ENCODE measurements at regions not wholly inside any gene's neighbourhood (a gene's known extent, or its start where the extent isn't known, plus 50 kb on each side); places are given as distances from the start of the nearest gene placed in this dataset.

- Histone ChIP-seq H3K9me3 (ENCODE audit: control insufficient read depth, low read length) (peaks cover 17% of the 10 kb centered on the region), H3K14ac (ENCODE audit: low read length in 2 of 2) (no peak overlapping the region), H3K27ac (ENCODE audit: low read length, poor library complexity, severe bottlenecking) (no peak overlapping the region), H2BK120ac (ENCODE audit: low read depth, low read length) (no peak overlapping the region), H2AK5ac (ENCODE audit: low read length, severe bottlenecking) (no peak overlapping the region), H3K4me3 (ENCODE audit: insufficient read depth in 1 of 2, low read depth in 1 of 2, low read length in 2 of 2) (no peak overlapping the region), H2BK15ac (ENCODE audit: low read depth, poor library complexity, severe bottlenecking) (no peak overlapping the region), H3K4ac (ENCODE audit: low read depth in 1 of 2, low read length in 2 of 2) (no peak overlapping the region), H2BK5ac (ENCODE audit: low read depth, low read length, poor library complexity, severe bottlenecking) (no peak overlapping the region), H3K9ac (ENCODE audit: low read length) (no peak overlapping the region), H3K4me1 (ENCODE audit: control insufficient read depth, insufficient read depth, low read depth, low read length) (no peaks in the 10 kb centered on the region), H2AFZ (ENCODE audit: low read depth, low read length) (no peak overlapping the region), H3K4me2 (ENCODE audit: low read length, poor library complexity, severe bottlenecking) (no peak overlapping the region), H3K79me1 (replicated peaks; ENCODE audit: low read length, poor library complexity, severe bottlenecking) (no peaks in the 10 kb centered on the region), H3K27me3 (ENCODE audit: control insufficient read depth in 1 of 2, insufficient read depth in 1 of 2, low read length in 2 of 2) (no peaks in the 10 kb centered on the region), H4K8ac (ENCODE audit: low read length) (no peak overlapping the region), H3K23ac (ENCODE audit: low read length in 2 of 2) (no peak overlapping the region), H2BK12ac (ENCODE audit: low read length in 2 of 2) (no peak overlapping the region), H3K18ac (ENCODE audit: low read depth in 1 of 2, low read length in 2 of 2) (no peak overlapping the region), H4K91ac (ENCODE audit: low read length) (no peak overlapping the region), H3K36me3 (ENCODE audit: control insufficient read depth in 1 of 2, insufficient read depth in 2 of 2, low read depth in 1 of 2, low read length in 2 of 2) (no peaks in the 10 kb centered on the region)
- no peak for DNase-seq
- 87% methylated on average over 4 of the region's 4 CpGs for WGBS
These were observed 89.7 kb upstream of the CNTNAP5 start for GRCh38 chr2:123935405-123935804.

GRCh38 chr2:123953846-123954245, 71.2 kb upstream of the CNTNAP5 start:
- Histone ChIP-seq H3K4me3 (ENCODE audit: insufficient read depth in 1 of 2, low read depth in 1 of 2, low read length in 2 of 2) (no peak overlapping the region), H3K4me2 (ENCODE audit: low read length, poor library complexity, severe bottlenecking) (no peak overlapping the region), H3K18ac (ENCODE audit: low read depth in 1 of 2, low read length in 2 of 2) (no peak overlapping the region), H3K27ac (ENCODE audit: low read length, poor library complexity, severe bottlenecking) (no peak overlapping the region), H3K9ac (ENCODE audit: low read length) (no peak overlapping the region), H3K27me3 (ENCODE audit: control insufficient read depth in 1 of 2, insufficient read depth in 1 of 2, low read length in 2 of 2) (no peaks in the 10 kb centered on the region), H2AK5ac (ENCODE audit: low read length, severe bottlenecking) (no peak overlapping the region), H2BK15ac (ENCODE audit: low read depth, poor library complexity, severe bottlenecking) (no peak overlapping the region), H4K8ac (ENCODE audit: low read length) (no peak overlapping the region), H3K14ac (ENCODE audit: low read length in 2 of 2) (no peak overlapping the region), H3K4ac (ENCODE audit: low read depth in 1 of 2, low read length in 2 of 2) (no peak overlapping the region), H3K4me1 (ENCODE audit: control insufficient read depth, insufficient read depth, low read depth, low read length) (no peaks in the 10 kb centered on the region), H2BK120ac (ENCODE audit: low read depth, low read length) (no peak overlapping the region), H4K91ac (ENCODE audit: low read length) (no peak overlapping the region), H2BK12ac (ENCODE audit: low read length in 2 of 2) (no peak overlapping the region), H3K79me1 (replicated peaks; ENCODE audit: low read length, poor library complexity, severe bottlenecking) (no peaks in the 10 kb centered on the region), H3K9me3 (ENCODE audit: control insufficient read depth, low read length) (peaks cover 12% of the 10 kb centered on the region), H3K36me3 (ENCODE audit: control insufficient read depth in 1 of 2, insufficient read depth in 2 of 2, low read depth in 1 of 2, low read length in 2 of 2) (no peaks in the 10 kb centered on the region), H2AFZ (ENCODE audit: low read depth, low read length) (no peak overlapping the region), H3K23ac (ENCODE audit: low read length in 2 of 2) (no peak overlapping the region), H2BK5ac (ENCODE audit: low read depth, low read length, poor library complexity, severe bottlenecking) (no peak overlapping the region)
- DNase-seq = peak; percentile 72
- WGBS = 83% methylated on average over 1 of the region's 2 CpGs

GRCh38 chr2:123958011-123958410, 67.1 kb upstream of the CNTNAP5 start:
- no peak overlapping the region for H2BK15ac ChIP-seq (ENCODE audit: low read depth, poor library complexity, severe bottlenecking)
- H2AK5ac ChIP-seq (ENCODE audit: low read length, severe bottlenecking) = no peak overlapping the region
- peaks cover 19% of the 10 kb centered on the region for H3K9me3 ChIP-seq (ENCODE audit: control insufficient read depth, low read length)
- no peaks in the 10 kb centered on the region for H3K4me1 ChIP-seq (ENCODE audit: control insufficient read depth, insufficient read depth, low read depth, low read length)
- no peak overlapping the region for H4K8ac ChIP-seq (ENCODE audit: low read length)
- no peak overlapping the region for H3K23ac ChIP-seq (ENCODE audit: low read length in 2 of 2)
- no peaks in the 10 kb centered on the region for H3K36me3 ChIP-seq (ENCODE audit: control insufficient read depth in 1 of 2, insufficient read depth in 2 of 2, low read depth in 1 of 2, low read length in 2 of 2)
- no peak overlapping the region for H4K91ac ChIP-seq (ENCODE audit: low read length)
- H3K18ac ChIP-seq (ENCODE audit: low read depth in 1 of 2, low read length in 2 of 2) = no peak overlapping the region
- H3K4me2 ChIP-seq (ENCODE audit: low read length, poor library complexity, severe bottlenecking) = no peak overlapping the region
- no peak overlapping the region for H2AFZ ChIP-seq (ENCODE audit: low read depth, low read length)
- no peak overlapping the region for H3K4ac ChIP-seq (ENCODE audit: low read depth in 1 of 2, low read length in 2 of 2)
- WGBS = 39% methylated on average over 3 of the region's 4 CpGs
- no peaks in the 10 kb centered on the region for H3K79me1 ChIP-seq (replicated peaks; ENCODE audit: low read length, poor library complexity, severe bottlenecking)
- H2BK5ac ChIP-seq (ENCODE audit: low read depth, low read length, poor library complexity, severe bottlenecking) = no peak overlapping the region
- H2BK120ac ChIP-seq (ENCODE audit: low read depth, low read length) = no peak overlapping the region
- DNase-seq = no peak
- H3K9ac ChIP-seq (ENCODE audit: low read length) = no peak overlapping the region
- H3K14ac ChIP-seq (ENCODE audit: low read length in 2 of 2) = no peak overlapping the region
- no peak overlapping the region for H2BK12ac ChIP-seq (ENCODE audit: low read length in 2 of 2)
- no peaks in the 10 kb centered on the region for H3K27me3 ChIP-seq (ENCODE audit: control insufficient read depth in 1 of 2, insufficient read depth in 1 of 2, low read length in 2 of 2)
- H3K4me3 ChIP-seq (ENCODE audit: insufficient read depth in 1 of 2, low read depth in 1 of 2, low read length in 2 of 2) = no peak overlapping the region
- no peak overlapping the region for H3K27ac ChIP-seq (ENCODE audit: low read length, poor library complexity, severe bottlenecking)

- Histone ChIP-seq H3K9ac (ENCODE audit: low read length) (no peak overlapping the region), H2BK12ac (ENCODE audit: low read length in 2 of 2) (no peak overlapping the region), H3K27ac (ENCODE audit: low read length, poor library complexity, severe bottlenecking) (no peak overlapping the region), H3K23ac (ENCODE audit: low read length in 2 of 2) (no peak overlapping the region), H3K9me3 (ENCODE audit: control insufficient read depth, low read length) (peaks cover 19% of the 10 kb centered on the region), H2AK5ac (ENCODE audit: low read length, severe bottlenecking) (no peak overlapping the region), H3K18ac (ENCODE audit: low read depth in 1 of 2, low read length in 2 of 2) (no peak overlapping the region), H3K36me3 (ENCODE audit: control insufficient read depth in 1 of 2, insufficient read depth in 2 of 2, low read depth in 1 of 2, low read length in 2 of 2) (no peaks in the 10 kb centered on the region), H2AFZ (ENCODE audit: low read depth, low read length) (no peak overlapping the region), H3K4me1 (ENCODE audit: control insufficient read depth, insufficient read depth, low read depth, low read length) (no peaks in the 10 kb centered on the region), H3K4me3 (ENCODE audit: insufficient read depth in 1 of 2, low read depth in 1 of 2, low read length in 2 of 2) (no peak overlapping the region), H4K8ac (ENCODE audit: low read length) (no peak overlapping the region), H3K27me3 (ENCODE audit: control insufficient read depth in 1 of 2, insufficient read depth in 1 of 2, low read length in 2 of 2) (no peaks in the 10 kb centered on the region), H3K4me2 (ENCODE audit: low read length, poor library complexity, severe bottlenecking) (no peak overlapping the region), H3K79me1 (replicated peaks; ENCODE audit: low read length, poor library complexity, severe bottlenecking) (no peaks in the 10 kb centered on the region), H2BK120ac (ENCODE audit: low read depth, low read length) (no peak overlapping the region), H2BK15ac (ENCODE audit: low read depth, poor library complexity, severe bottlenecking) (no peak overlapping the region), H3K14ac (ENCODE audit: low read length in 2 of 2) (no peak overlapping the region), H2BK5ac (ENCODE audit: low read depth, low read length, poor library complexity, severe bottlenecking) (no peak overlapping the region), H3K4ac (ENCODE audit: low read depth in 1 of 2, low read length in 2 of 2) (no peak overlapping the region), H4K91ac (ENCODE audit: low read length) (no peak overlapping the region)
- no peak for DNase-seq
These were observed 63.5 kb upstream of the CNTNAP5 start for GRCh38 chr2:123961576-123961975.
